Brain microvascular endothelial cell (primary cell): ENCODE measurements at regions not wholly inside any gene's neighbourhood (a gene's known extent, or its start where the extent isn't known, plus 50 kb on each side); places are given as distances from the start of the nearest gene placed in this dataset.
"Not testable (repeated sequence)": the region's sequence is repeated elsewhere in the genome, so short reads cannot be mapped to it uniquely, and the experiment has no call there.

ENCODE experiments used
- DNase-seq: peaks from one replicate; pipeline ENCODE4 v3.0.0-alpha.2; 2020
- H3K27ac ChIP-seq: fragments of 250-450 bp; sonication (Bioruptor Pico); 2 replicates; pipeline ENCODE4 v1.5.1; 2020; ENCODE audit warnings: mild to moderate bottlenecking, moderate library complexity
- H3K27me3 ChIP-seq: fragments of 250-450 bp; sonication (Bioruptor Pico); replicated peaks from 2 replicates; pipeline ENCODE4 v1.5.1; 2020; ENCODE audit warnings: mild to moderate bottlenecking
- H3K36me3 ChIP-seq: fragments of 250-450 bp; sonication (Bioruptor Pico); replicated peaks from 2 replicates; pipeline ENCODE4 v1.5.1; 2020; ENCODE audit warnings: mild to moderate bottlenecking
- H3K4me3 ChIP-seq: 2 replicates; pipeline ENCODE4 v1.5.1; 2011; ENCODE audit warnings: low read depth, mild to moderate bottlenecking, control low read depth, low read length, moderate library complexity
- CTCF ChIP-seq: IDR thresholded peaks from 2 replicates; pipeline ENCODE4 v1.5.1; 2011; ENCODE audit warnings: low read depth, mild to moderate bottlenecking, moderate library complexity, low read length, control low read depth, inconsistent platforms; ENCODE audit errors: missing control alignments
- in situ Hi-C: cut with HindIII; loops from 2 replicates; pipeline ENCODE4 v1.10.0; 2017; ENCODE audit warnings: low sequenced_read_pairs, low pct_ligation_motif_present

GRCh38 chr1:91207691-91208090, 185.9 kb upstream of the ZNF644 start:
- H3K27me3 ChIP-seq, in situ Hi-C loops, H3K27ac ChIP-seq, DNase-seq, H3K4me3 ChIP-seq, H3K36me3 ChIP-seq: not testable (repeated sequence)

- H3K27me3 ChIP-seq, H3K36me3 ChIP-seq, H3K27ac ChIP-seq, H3K4me3 ChIP-seq, in situ Hi-C loops, DNase-seq: not testable (repeated sequence)
These were observed 182.3 kb upstream of the ZNF644 start for GRCh38 chr1:91204150-91204549.

GRCh38 chr1:91201694-91202093, 179.9 kb upstream of the ZNF644 start:
- in situ Hi-C loops, result no loop called here
- TF ChIP-seq CTCF, result no peak
- no peak overlapping the region for H3K4me3 ChIP-seq
- no peak overlapping the region for H3K27ac ChIP-seq
- no peaks in the 10 kb centered on the region for H3K27me3 ChIP-seq
- no peaks in the 10 kb centered on the region for H3K36me3 ChIP-seq
- no peak for DNase-seq

- Histone ChIP-seq H3K36me3 (no peaks in the 10 kb centered on the region), H3K27ac (no peak overlapping the region), H3K4me3 (no peak overlapping the region), H3K27me3 (no peaks in the 10 kb centered on the region)
- TF ChIP-seq CTCF, result no peak
- DNase-seq, result no peak
- in situ Hi-C loops, result no loop called here
These were observed 179.3 kb upstream of the ZNF644 start for GRCh38 chr1:91201176-91201575.

GRCh38 chr1:91200675-91201074, 178.8 kb upstream of the ZNF644 start:
- no peak overlapping the region for H3K27ac ChIP-seq
- no peaks in the 10 kb centered on the region for H3K27me3 ChIP-seq
- TF ChIP-seq CTCF, result no peak
- in situ Hi-C loops, result no loop called here
- no peaks in the 10 kb centered on the region for H3K36me3 ChIP-seq
- DNase-seq, result no peak
- no peak overlapping the region for H3K4me3 ChIP-seq

GRCh38 chr1:91199988-91200387, 178.2 kb upstream of the ZNF644 start:
- no peak for TF ChIP-seq CTCF
- DNase-seq, result no peak
- H3K27ac ChIP-seq, result no peak overlapping the region
- H3K27me3 ChIP-seq, result no peaks in the 10 kb centered on the region
- no peaks in the 10 kb centered on the region for H3K36me3 ChIP-seq
- no peak overlapping the region for H3K4me3 ChIP-seq
- in situ Hi-C loops, result no loop called here

- H3K27ac ChIP-seq, result no peak overlapping the region
- no peak for TF ChIP-seq CTCF
- no peak for DNase-seq
- in situ Hi-C loops, result no loop called here
- H3K4me3 ChIP-seq, result no peak overlapping the region
- H3K27me3 ChIP-seq, result no peaks in the 10 kb centered on the region
- no peaks in the 10 kb centered on the region for H3K36me3 ChIP-seq
These were observed 169.2 kb upstream of the ZNF644 start for GRCh38 chr1:91190996-91191395.
